ENCODE measurements at regions not wholly inside any gene's neighbourhood (a gene's known extent, or its start where the extent isn't known, plus 50 kb on each side); places are given as distances from the start of the nearest gene placed in this dataset.
"Not testable (repeated sequence)": the region's sequence is repeated elsewhere in the genome, so short reads cannot be mapped to it uniquely, and the experiment has no call there.

- DNase-seq (ENCODE audit: low read depth in 1 of 2, low spot score in 1 of 2): no peak
- H3K27ac ChIP-seq (replicated peaks): no peak overlapping the region
- TF ChIP-seq GABPA (IDR thresholded peaks at IDR 0.05; ENCODE audit: low read depth) (no peak), SPI1 (IDR thresholded peaks at IDR 0.05; ENCODE audit: borderline replicate concordance, low read depth) (no peak), CTCF (IDR thresholded peaks at IDR 0.05; ENCODE audit: insufficient read depth, low read length) (no peak), REST (IDR thresholded peaks at IDR 0.05; ENCODE audit: insufficient replicate concordance, low read depth) (no peak), POLR2AphosphoS5 (IDR thresholded peaks at IDR 0.05; ENCODE audit: low read depth) (no peak)
- no peaks in the 10 kb centered on the region for H3K27me3 ChIP-seq (ENCODE audit: insufficient read depth, poor library complexity, severe bottlenecking)
- no peak overlapping the region for H3K4me3 ChIP-seq (replicated peaks; ENCODE audit: insufficient read depth, low read length)
Observed at GRCh38 chr5:87030699-87031098, 237.0 kb upstream of the RASA1 start.

- no peak overlapping the region for H3K4me3 ChIP-seq (replicated peaks; ENCODE audit: insufficient read depth, low read length)
- H3K27me3 ChIP-seq (ENCODE audit: insufficient read depth, poor library complexity, severe bottlenecking): no peaks in the 10 kb centered on the region
- TF ChIP-seq GABPA (IDR thresholded peaks at IDR 0.05; ENCODE audit: low read depth): no peak
- TF ChIP-seq REST (IDR thresholded peaks at IDR 0.05; ENCODE audit: insufficient replicate concordance, low read depth): no peak
- no peak for TF ChIP-seq CTCF (IDR thresholded peaks at IDR 0.05; ENCODE audit: insufficient read depth, low read length)
Observed at GRCh38 chr5:87034557-87034956, 233.1 kb upstream of the RASA1 start.

GRCh38 chr5:87042554-87042953 lies 225.1 kb upstream of the RASA1 start:
- H3K4me3 ChIP-seq (replicated peaks; ENCODE audit: insufficient read depth, low read length): no peak overlapping the region
- H3K27me3 ChIP-seq (ENCODE audit: insufficient read depth, poor library complexity, severe bottlenecking): no peaks in the 10 kb centered on the region
- DNase-seq (ENCODE audit: low read depth in 1 of 2, low spot score in 1 of 2): no peak
- no peak overlapping the region for H3K27ac ChIP-seq (replicated peaks)
- no peak for TF ChIP-seq REST (IDR thresholded peaks at IDR 0.05; ENCODE audit: insufficient replicate concordance, low read depth)

More at GRCh38 chr5:87034557-87034956, 233.1 kb upstream of the RASA1 start:
- no peak overlapping the region for H3K27ac ChIP-seq (replicated peaks)
- DNase-seq (ENCODE audit: low read depth in 1 of 2, low spot score in 1 of 2): no peak

- no peak overlapping the region for H3K27ac ChIP-seq (replicated peaks)
- TF ChIP-seq CTCF (IDR thresholded peaks at IDR 0.05; ENCODE audit: insufficient read depth, low read length): no peak
- no peak for TF ChIP-seq REST (IDR thresholded peaks at IDR 0.05; ENCODE audit: insufficient replicate concordance, low read depth)
- no peak for DNase-seq (ENCODE audit: low read depth in 1 of 2, low spot score in 1 of 2)
- H3K4me3 ChIP-seq (replicated peaks; ENCODE audit: insufficient read depth, low read length): no peak overlapping the region
- H3K27me3 ChIP-seq (ENCODE audit: insufficient read depth, poor library complexity, severe bottlenecking): no peaks in the 10 kb centered on the region
Observed at GRCh38 chr5:87048156-87048555, 219.5 kb upstream of the RASA1 start.

GRCh38 chr5:87049012-87049411 lies 218.7 kb upstream of the RASA1 start:
- not testable (repeated sequence) for H3K27ac ChIP-seq (replicated peaks); H3K4me3 ChIP-seq (replicated peaks; ENCODE audit: insufficient read depth, low read length); DNase-seq (ENCODE audit: low read depth in 1 of 2, low spot score in 1 of 2); H3K27me3 ChIP-seq (ENCODE audit: insufficient read depth, poor library complexity, severe bottlenecking)

All from HL-60 (cell line).